Stomach (tissue), 4 donors: ENCODE measurements at regions not wholly inside any gene's neighbourhood (a gene's known extent, or its start where the extent isn't known, plus 50 kb on each side); places are given as distances from the start of the nearest gene placed in this dataset.

Experiments
- CTCF ChIP-seq, 7 experiments: fragments of 450-650 bp in 4 of 7; fragments of 200-600 bp in 3 of 7; sonication (generic) in 3 of 7; IDR thresholded peaks; one replicate each; pipeline ENCODE4 v1.5.1; 2016 to 2019; ENCODE audit warnings: antibody characterized with exemption in 7 of 7, control low read depth in 2 of 7, mild to moderate bottlenecking in 1 of 7
- EP300 ChIP-seq: sonication (generic); formaldehyde crosslinking; IDR thresholded peaks from one replicate; pipeline ENCODE4 v1.6.1; 2017; ENCODE audit warnings: antibody characterized with exemption
- POLR2A ChIP-seq, 4 donors: fragments of 450-650 bp; IDR thresholded peaks; one replicate each; pipeline ENCODE4 v1.6.1; 2016; ENCODE audit warnings: antibody characterized with exemption in 4 of 4, control low read depth in 2 of 4, mild to moderate bottlenecking in 1 of 4, moderate library complexity in 1 of 4
- POLR2AphosphoS5 ChIP-seq, 3 donors: sonication (generic); formaldehyde crosslinking; IDR thresholded peaks; one replicate each; pipeline ENCODE4 v1.6.1; 2016; ENCODE audit warnings: antibody characterized with exemption in 3 of 3

GRCh38 chr10:8260645-8261044, 206.2 kb downstream of the GATA3 start:
- TF ChIP-seq CTCF (IDR thresholded peaks at IDR 0.05) (no peak), POLR2A (IDR thresholded peaks at IDR 0.05) (no peak), EP300 (no peak), POLR2AphosphoS5 (IDR thresholded peaks at IDR 0.05) (no peak)
